Keratinocyte (primary cell): ENCODE measurements at regions not wholly inside any gene's neighbourhood (a gene's known extent, or its start where the extent isn't known, plus 50 kb on each side); places are given as distances from the start of the nearest gene placed in this dataset.

Experiments used
- CTCF ChIP-seq, 3 experiments: IDR thresholded peaks in 1 of 3; conservative IDR thresholded peaks in 1 of 3; optimal IDR thresholded peaks in 1 of 3; 2 replicates in 2 of 3; 3 replicates in 1 of 3; pipeline versions ENCODE3 to v1.5.1; 2011; ENCODE audit warnings: low read length in 3 of 3, mild to moderate bottlenecking in 3 of 3, moderate library complexity in 2 of 3, control low read depth in 1 of 3, inconsistent platforms in 1 of 3; ENCODE audit not compliant: insufficient read depth in 2 of 3; ENCODE audit errors: extremely low read depth in 1 of 3
- EZH2 ChIP-seq: IDR thresholded peaks from one replicate; pipeline ENCODE4 v1.6.1; 2012; ENCODE audit warnings: inconsistent platforms, mild to moderate bottlenecking, low read length, moderate library complexity

GRCh38 chr3:6250167-6250566 lies 610.7 kb upstream of the GRM7 start:
- TF ChIP-seq CTCF (optimal IDR thresholded peaks at IDR 0.05 in 1 of 3, IDR thresholded peaks at IDR 0.05 in 1 of 3, conservative IDR thresholded peaks at IDR 0.05 in 1 of 3; ENCODE audit: extremely low read depth in 1 of 3, insufficient read depth in 2 of 3, low read length in 3 of 3) = no peak
- no peak for TF ChIP-seq EZH2
